Activated CD4-positive, CD25-positive, alpha-beta regulatory T cell (primary cell): ENCODE measurements at regions not wholly inside any gene's neighbourhood (a gene's known extent, or its start where the extent isn't known, plus 50 kb on each side); places are given as distances from the start of the nearest gene placed in this dataset.

Source experiments
- DNase-seq, 4 experiments: peaks; one replicate each; lab custom pipeline; 2025; lab: John Stamatoyannopoulos, UW

DNA sequence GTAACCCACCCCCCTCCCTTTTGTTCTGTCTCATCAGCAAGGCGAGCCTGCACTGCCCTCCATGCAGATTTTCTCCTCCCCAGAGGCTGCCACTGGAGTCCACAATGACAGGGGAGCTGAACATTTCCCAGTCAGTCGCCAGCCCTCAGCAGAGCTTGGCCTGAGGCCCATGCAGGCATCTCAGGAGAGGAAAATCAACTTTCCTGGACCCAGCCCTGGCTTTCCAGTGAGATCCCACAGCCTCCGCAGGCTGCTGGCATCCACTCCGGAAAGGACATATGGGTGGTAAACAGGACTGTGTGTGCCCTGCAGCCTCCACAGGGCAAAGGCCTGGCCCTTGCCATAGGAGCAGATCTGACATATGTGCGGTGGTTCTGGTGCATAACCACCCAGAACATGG is 253.8 kb downstream of the TNS1 start:
- no peak for DNase-seq

DNA sequence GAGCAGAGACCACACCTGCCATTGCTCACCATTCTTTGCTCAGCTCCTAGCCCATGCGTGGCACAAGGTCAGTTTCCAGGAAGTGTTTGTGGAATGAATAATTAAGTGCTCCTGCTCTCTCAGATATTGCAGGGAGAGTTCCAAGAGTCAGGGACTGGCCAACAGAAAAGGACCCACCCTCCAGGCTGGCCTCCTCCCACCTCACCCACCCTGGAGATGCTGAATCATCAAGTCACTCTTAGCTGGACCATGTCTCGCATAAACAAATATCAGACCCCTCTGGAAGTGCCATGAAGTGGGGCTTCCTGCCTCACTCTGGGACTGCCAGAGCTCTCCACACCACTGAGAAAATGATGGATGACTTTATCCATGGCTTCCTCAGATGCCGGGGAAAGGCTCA is 256.0 kb downstream of the TNS1 start:
- DNase-seq = no peak

DNA sequence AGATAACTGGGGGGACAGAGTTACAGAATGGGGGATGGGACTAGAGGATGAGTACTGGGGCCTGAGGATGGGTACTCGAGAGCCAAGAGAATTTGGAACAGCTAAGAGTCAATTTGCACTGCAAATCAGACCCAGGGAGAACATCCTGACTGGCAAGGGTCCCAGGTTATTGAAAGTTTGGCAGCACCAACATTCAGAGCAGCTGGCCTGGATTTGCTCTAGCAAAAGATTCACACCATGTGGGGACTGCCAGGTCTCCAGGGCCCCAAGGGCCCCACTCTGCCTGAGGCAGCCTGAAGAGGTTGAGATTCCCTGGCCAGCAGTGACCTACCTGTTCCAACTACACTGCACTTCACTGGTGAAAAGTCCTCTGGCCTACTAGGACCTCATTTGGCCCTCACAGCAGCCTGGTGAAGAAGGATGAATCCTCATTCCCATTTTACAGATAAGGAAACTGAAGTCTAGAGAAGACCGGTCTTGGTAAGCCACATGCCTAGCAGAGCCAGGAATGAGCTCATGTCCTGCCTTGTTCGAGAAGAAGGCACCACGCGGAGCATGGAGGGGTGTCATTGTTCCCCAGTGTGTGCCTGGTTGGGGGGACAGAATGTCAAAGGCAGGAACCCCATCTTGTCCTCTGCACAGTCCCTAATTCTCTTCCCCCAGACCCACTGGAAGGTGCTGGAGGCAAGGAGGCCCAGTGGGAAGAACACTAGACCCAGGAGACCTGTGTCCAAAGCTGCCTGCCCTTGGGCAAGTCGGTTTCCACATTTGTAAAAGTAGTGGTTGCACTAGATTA is 258.6 kb downstream of the TNS1 start:
- no peak for DNase-seq

DNA sequence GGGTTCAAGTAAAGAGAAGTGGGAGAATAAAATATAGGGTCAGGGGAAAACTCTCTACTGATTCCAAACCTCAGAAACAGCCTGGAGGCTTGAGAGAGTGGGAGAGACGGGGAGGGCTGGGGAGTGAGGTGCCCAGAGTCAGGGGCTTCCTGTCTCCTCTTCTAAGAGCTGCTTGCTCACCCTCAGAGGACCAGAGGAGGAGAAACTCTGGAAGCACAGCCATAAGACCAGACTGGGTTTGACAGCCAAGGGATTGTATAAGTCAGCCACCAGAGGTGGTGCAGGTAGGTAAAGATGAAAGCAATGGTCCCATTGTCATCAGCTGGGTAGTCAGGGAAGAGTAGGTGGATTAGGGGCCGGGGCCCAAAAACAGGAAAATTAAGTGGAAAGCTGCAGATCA is 259.4 kb downstream of the TNS1 start:
- no peak for DNase-seq

DNA sequence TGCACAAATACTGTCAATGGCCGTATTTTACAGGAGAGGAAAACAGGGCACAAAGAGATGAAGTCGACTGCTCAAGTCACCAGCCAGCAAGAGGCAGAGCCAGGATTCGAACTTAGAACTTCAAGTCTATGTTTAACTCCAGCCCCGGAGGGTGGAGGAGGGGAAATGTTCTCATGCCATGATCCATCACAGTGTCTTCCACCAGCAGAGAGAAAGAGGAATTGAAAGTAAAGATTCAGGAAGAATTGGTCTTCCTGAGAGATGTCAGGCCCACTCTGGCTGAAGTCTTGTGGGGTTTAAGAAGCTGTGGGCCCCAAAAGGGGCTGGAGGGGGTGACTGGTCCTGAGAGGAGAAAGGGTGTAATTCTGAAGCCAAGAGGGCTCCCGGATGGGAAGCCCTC is 260.0 kb downstream of the TNS1 start:
- no peak for DNase-seq

DNA sequence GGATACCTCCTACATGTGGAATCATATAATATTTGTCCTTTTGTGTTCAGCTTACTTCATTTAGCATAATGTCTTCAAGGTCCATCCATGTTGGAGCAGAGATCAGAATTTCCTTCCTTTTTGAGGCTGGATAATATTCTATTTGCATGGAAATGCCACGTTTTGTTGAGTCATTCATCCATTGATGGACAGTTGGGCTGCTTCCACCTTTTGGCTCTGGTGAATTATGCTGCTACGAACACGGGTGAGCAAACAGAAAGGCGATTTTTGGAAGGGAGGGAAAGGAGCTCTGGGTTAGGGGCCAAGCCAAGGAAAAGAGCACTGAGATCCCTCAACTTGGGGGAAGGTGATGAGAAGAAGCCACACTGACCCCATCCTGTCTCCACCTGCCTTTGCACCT is 260.5 kb downstream of the TNS1 start:
- DNase-seq = no peak

DNA sequence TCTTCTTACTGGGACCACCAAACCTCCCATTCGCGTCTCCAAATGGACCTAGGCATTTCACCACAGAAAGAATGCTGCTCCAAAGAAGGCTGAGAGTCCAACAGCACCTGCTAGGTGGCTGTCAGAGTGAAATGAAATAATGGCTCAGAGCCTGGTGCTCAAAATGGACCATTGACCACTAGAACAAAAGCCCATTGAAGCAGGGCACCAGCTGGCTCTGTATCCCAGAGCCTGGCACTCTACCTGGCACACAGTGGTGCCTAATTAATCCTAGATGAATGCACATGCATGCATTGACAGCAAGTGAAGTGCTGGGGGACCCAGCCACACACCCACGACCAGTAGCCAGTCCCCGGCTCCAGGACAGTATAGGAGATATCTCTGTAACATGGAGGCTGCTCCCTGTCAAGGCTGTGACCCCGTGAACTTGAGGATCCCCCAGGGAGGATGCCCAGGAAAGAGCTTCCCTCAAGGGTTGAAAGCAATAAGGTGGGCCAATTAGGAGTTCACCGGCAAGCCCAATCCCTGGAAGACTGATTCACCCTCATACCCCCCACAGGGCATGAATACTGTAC is 261.3 kb downstream of the TNS1 start:
- no peak for DNase-seq

DNA sequence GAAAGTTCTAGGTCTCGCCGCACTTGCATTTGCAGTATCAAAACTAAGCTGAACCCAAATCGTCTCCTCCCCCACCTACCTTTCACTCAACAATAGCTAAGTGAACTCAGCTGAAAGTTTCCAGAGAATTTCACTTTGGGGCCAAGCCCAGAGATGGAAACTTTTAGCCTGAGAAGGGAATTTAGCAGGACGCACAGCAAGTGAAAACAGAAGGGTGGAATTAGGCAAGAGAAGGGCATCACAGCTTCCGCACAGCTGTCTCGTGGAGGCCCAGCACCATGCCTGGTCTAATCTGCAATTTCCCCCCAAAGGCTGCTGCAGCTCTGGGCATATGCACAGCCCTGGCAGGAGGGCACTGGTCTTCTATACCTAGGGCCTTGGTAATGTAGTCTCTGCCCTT is 262.0 kb downstream of the TNS1 start:
- DNase-seq = no peak

DNA sequence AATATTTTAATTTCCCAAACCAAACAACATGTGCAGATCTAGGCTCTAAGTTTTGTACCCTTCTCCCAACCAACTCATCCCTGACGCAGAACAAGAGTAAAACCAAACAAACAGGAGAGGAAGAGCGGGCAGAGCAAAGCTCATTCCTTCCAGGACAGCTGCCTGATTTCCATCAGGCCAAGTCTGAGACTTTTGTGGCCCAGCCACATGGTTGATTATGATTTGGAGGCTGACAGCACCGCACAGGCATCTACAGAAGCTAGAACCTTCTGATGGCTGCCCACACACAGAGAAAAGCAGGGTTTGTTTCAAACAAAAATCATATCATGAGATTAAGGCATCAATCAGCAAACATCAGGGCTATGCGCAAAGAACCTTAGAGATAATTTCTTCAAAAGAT is 262.6 kb downstream of the TNS1 start:
- DNase-seq = no peak

DNA sequence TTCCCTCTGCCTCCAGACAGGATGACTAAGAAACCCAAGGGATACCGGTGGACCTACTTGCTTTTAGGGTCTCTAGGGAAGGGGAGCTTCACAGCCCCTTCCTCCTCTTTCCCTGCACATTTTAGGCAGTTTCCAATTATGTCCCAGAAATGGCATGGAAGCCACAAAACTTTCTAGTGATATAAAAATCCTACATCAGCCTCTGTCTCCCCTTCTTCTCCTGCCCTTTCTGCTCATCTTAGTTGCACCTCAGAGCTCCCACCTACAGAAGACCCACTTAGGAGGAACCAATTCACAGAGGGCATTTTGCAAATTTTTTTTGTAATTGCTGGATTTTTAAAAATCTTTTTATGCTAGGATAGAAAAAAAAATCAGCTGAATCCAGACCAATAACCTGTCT is 263.1 kb downstream of the TNS1 start:
- DNase-seq = no peak

DNA sequence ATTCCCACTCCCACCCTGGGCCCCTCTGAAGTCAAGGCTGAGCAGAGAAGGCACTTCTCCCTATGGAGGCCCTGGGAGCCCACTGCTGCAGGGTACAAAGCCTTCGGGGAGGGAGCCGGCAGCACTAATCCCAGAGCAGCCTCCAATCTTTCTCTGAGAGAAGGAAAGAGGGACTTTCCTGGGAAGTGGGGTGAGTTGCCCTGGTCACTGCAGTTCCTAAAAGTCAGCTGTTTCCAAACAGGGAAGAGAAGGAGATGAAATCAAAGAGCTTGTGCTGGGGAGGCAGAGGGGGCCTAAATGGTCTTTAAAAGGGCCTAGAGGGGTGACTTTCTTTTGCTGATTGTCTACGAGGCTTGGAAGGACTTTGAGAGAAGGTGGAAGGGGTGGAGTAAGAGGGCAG is 264.7 kb downstream of the TNS1 start:
- DNase-seq = no peak

DNA sequence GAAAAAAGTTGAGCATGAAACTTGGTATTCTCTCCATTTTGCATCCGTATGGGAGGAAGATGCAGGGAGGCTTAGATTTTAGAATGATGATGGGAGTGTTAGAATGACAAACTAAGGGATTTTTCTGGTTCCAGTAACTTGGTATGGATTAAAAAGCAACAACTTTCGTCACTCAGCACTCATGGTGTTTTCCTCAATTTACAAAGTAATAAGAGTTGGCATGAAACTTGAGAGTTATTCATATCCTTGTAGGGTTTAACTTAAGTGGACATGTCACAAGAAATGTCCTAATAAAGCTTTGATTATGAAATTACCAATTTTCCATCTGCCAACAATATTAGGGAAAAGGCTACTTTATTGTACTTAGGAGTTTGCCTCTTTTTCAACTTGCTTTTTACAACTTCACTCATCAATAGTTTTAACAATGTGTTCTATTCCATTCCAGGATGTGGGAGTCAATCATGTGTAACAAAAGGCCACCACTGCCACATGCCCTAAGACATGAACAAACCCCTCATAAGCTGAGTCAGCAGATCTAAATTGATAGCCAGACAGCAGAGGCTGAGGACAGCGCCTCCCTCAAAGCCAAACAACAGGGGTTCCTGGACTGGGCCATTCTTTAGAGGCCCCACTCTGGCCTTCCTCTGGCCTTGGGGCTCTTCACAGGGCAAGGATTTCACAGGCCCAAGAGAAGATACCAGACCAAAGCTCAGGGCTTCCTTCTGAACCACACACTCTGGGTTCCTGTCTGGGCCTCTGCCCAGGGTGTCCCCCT is 265.8 kb downstream of the TNS1 start:
- no peak for DNase-seq

DNA sequence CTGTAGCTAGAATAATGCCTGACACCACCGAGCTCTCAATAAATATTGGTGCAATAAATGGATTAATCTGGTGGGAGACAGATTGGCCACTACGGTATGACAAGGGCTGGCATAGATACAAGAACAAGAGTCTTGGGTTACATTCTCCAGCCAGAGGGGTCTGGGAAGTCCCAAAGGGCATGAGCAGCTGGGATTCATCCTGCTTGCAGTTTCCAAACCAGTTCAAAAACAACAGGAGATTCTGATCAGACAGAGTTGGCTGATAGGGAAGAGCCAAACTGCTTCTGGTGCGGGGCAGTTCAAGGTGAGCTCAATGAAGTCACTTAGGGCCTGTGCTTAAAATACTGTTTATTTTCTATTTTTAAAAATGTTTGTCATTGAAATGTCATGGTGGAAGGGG is 266.9 kb downstream of the TNS1 start:
- DNase-seq = no peak

DNA sequence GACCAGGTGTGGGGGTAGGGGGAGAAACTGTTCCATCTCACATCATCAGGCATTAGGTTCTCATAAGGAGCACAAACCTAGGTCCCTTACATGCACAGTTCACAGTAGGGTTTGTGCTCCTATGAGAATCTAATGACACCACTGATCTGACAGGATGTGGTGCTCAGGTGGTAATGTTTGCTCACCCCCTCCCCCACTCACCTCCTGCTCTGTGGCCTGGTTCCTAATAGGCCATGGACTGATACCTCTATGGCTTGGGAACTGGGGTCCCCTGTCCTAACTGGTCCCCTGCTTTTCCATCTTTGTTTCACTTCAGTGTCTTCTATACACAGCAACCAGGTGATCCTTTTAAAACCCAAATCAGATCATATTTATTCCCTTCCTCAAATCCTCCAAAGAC is 267.8 kb downstream of the TNS1 start:
- no peak for DNase-seq

DNA sequence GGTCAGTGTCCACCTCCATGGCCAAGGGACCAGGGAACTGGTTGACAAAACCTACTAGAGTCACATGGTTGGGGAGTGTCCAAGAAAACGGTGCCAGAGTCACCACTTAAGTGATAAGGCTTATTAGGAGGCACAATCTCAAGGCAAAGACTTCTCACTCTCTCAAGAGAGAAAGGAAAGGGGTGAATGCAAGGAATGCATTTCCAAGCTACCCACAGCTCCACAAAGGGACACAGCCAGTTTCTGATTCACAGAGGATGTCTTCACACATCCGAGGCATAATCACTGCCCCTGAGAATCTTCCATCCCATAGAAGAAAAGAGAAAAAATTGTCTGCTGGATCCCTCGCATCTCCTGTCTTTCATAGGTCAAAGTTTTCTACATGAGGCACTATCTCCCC is 269.3 kb downstream of the TNS1 start:
- no peak for DNase-seq

DNA sequence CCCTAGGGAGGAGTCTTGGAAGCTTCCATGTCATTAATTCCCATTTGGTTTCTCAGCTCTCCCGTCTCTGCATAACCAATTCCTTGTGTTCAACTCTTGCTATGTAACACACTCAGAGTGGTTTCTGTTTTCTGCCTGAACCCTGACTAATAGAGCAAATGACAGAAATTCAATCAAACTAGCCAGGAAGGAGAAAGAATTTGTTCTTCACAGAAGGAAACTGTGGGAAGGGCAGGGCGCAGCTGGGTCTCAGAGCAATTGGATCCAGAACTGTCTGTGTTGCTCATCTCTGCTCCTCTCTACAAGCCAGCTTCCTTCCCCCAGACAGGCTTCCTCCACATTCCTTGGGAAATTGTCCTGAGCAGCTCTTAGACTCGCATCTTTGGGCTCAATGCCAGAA is 269.8 kb downstream of the TNS1 start:
- DNase-seq = no peak

DNA sequence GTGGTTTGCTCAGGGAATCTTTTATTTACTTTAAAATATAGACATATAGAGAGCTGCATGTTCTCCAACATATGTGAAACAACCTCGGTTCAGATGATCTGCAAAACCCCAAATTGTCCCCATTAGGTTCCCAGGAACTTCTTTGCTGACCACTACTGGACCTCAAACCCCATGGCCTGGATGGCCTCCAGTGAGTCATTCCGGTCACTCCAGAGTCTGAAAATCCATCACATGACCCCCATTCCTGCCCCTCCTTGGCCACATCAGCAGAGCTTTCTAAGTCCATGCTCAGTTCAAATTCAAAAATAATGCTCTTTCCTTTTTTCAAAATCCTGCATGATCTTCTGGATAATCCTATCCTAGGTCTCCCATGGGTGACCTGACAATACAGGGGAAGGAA is 271.0 kb downstream of the TNS1 start:
- DNase-seq = no peak

DNA sequence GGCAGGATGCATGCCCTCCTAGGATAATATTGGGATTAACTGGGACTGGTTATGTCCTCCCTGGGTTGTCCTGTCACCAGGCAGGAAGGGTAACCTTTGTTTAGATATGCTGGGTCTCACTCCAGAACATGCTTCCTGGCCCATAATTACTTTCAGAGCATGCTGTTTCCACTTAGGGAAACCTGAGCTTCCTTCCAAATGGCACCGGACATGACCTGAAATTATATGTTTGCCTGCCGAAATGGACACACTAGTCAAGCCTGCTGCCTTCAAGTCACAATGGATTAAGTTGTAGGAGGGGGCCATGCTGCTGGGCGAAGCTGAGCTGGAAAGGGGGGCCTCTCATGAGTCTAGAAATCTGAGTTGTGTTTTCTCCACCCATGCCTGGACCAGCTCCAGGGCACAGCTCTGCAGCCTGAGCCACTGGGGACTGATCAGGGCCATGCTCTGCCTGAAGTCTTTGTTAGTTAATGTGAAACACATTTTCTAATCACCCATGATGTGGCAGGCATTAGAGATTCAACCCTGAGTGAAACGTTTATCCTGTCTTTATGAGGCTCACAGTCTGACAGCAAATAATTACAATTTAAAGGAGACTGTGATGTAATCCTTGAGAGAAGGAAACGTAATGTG is 273.3 kb downstream of the TNS1 start:
- DNase-seq = no peak

DNA sequence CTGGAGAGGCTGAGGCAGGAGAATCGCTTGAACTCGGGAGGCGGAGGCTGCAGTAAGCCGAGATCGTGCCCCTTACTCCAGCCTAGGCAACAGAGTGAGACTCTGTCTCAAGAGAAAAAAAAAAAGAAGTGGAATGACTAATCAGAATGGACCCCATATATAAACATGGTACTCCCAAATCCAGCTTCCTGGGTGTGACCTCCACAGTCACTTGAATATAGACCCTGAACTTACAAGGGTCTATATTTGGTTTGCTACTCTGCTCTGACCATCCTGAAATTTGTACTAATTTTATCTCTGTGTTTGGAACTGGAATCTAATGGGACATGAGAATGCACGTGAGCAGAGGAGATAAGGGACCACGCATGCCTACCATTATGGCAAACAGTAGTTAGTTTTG is 275.0 kb downstream of the TNS1 start:
- DNase-seq = no peak

DNA sequence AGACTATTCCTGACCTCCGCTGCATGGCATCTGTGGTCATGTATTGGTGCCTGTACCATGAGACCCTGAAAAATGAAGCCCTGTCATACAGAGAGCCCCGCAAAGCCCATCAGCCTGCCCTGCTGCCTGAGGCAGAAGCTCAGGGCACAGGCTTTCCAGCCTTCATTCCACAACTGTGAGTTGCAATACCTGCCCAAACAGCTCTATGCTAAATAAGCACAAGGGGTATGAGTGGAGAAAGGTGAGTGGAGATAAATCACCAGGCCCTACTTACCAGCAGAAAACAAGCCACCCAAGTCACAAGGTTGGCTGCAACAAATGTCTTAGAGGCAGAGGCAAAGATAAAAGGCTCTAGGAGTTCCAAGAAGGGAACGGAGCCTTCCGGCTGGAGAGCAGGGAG is 277.4 kb downstream of the TNS1 start:
- no peak for DNase-seq

DNA sequence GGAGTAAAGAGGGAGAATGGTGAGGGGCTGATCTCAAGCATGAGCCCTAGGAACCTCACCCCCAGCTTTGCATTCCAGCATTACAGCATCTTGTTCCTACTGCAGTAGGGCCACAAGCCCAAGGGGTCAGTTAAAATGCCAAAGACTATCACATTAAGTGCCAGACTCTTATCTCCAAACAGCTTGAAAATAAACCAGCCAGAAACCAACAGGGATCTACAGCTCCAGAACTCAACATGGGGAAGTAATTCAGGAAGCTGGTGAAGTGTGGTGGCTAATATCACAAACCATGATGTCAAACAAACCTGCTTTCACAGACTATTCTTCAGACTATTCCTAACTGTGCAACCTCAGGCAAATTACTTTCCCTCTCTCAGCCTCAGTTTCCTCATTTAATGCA is 278.3 kb downstream of the TNS1 start:
- no peak for DNase-seq

DNA sequence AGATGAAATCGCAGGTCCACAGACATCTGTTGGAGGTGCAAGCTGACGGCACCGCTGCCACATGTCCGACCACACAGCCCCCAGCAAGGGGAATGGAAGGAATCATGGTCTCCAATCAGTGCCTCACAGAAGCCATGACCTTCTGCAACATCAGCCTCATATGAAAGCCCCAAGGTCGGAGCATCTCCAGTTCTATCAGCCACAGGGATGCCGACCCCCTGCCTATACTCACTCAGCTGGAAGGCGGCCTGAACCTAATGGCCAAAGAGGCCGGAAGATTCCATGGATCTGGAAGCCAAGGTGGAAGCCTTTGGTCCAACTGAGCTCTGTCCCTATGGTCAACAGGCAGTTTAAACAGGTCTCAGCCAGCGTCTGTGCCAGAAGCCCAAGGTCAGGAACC is 278.8 kb downstream of the TNS1 start:
- no peak for DNase-seq

DNA sequence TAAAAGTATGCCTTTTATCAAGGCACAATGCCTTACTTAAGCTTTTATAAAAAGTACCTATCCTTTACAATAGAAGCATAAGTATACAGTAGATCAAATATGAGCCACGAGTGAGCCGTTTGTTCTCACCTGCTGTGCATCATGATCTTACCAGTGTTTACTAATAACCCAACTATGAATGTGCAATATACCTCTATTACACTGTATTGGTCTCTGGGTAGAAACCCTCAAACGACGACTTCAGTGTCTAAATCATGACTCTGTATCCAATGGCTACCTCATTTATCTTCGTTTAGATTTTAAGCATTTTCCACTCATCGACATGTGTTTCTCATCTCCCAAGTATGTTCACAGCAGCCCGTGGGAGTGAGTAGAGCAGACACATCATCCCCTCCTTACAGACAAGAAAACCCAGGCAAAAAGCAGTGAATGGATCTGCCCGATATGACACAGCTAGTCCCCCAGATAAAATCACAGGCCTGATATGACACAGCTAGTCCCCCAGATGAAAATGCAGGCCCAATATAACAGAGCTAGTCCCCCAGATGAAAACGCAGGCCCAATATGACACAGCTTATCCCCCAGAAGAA is 279.8 kb downstream of the TNS1 start:
- DNase-seq = no peak
